ENCODE measurements at regions not wholly inside any gene's neighbourhood (a gene's known extent, or its start where the extent isn't known, plus 50 kb on each side); places are given as distances from the start of the nearest gene placed in this dataset.

GRCh38 chr11:106495046-106495445, 417.6 kb downstream of the AASDHPPT start:
- DNase-seq (ENCODE audit: low spot score), result no peak
- H3K4me1 Mint-ChIP-seq (ENCODE audit: unreplicated experiment), result no peaks in the 10 kb centered on the region
- no peaks in the 10 kb centered on the region for H3K9me3 Mint-ChIP-seq (ENCODE audit: unreplicated experiment)
- no peaks in the 10 kb centered on the region for H3K27me3 Mint-ChIP-seq (ENCODE audit: unreplicated experiment)
- no peaks in the 10 kb centered on the region for H3K36me3 Mint-ChIP-seq (ENCODE audit: low read depth, unreplicated experiment)
- no peak for TF ChIP-seq CTCF (IDR thresholded peaks at IDR 0.05; ENCODE audit: unreplicated experiment)
- H3K4me3 Mint-ChIP-seq (ENCODE audit: unreplicated experiment), result no peak overlapping the region
- no peak overlapping the region for H3K27ac Mint-ChIP-seq (ENCODE audit: unreplicated experiment)

GRCh38 chr11:106496677-106497076, 419.2 kb downstream of the AASDHPPT start:
- Mint-ChIP-seq H3K27me3 (ENCODE audit: unreplicated experiment) (no peaks in the 10 kb centered on the region), H3K4me3 (ENCODE audit: unreplicated experiment) (no peak overlapping the region), H3K9me3 (ENCODE audit: unreplicated experiment) (no peaks in the 10 kb centered on the region), H3K4me1 (ENCODE audit: unreplicated experiment) (no peaks in the 10 kb centered on the region), H3K27ac (ENCODE audit: unreplicated experiment) (no peak overlapping the region), H3K36me3 (ENCODE audit: low read depth, unreplicated experiment) (no peaks in the 10 kb centered on the region)
- DNase-seq (ENCODE audit: low spot score), result no peak
- no peak for TF ChIP-seq CTCF (IDR thresholded peaks at IDR 0.05; ENCODE audit: unreplicated experiment)

GRCh38 chr11:106497321-106497720, 419.9 kb downstream of the AASDHPPT start:
- Mint-ChIP-seq H3K36me3 (ENCODE audit: low read depth, unreplicated experiment) (no peaks in the 10 kb centered on the region), H3K27ac (ENCODE audit: unreplicated experiment) (no peak overlapping the region), H3K4me1 (ENCODE audit: unreplicated experiment) (no peaks in the 10 kb centered on the region), H3K4me3 (ENCODE audit: unreplicated experiment) (no peak overlapping the region), H3K9me3 (ENCODE audit: unreplicated experiment) (no peaks in the 10 kb centered on the region), H3K27me3 (ENCODE audit: unreplicated experiment) (no peaks in the 10 kb centered on the region)
- DNase-seq (ENCODE audit: low spot score), result no peak
- TF ChIP-seq CTCF (IDR thresholded peaks at IDR 0.05; ENCODE audit: unreplicated experiment), result no peak

- Mint-ChIP-seq H3K27ac (ENCODE audit: unreplicated experiment) (no peak overlapping the region), H3K27me3 (ENCODE audit: unreplicated experiment) (no peaks in the 10 kb centered on the region), H3K9me3 (ENCODE audit: unreplicated experiment) (no peaks in the 10 kb centered on the region), H3K4me3 (ENCODE audit: unreplicated experiment) (no peak overlapping the region), H3K36me3 (ENCODE audit: low read depth, unreplicated experiment) (no peaks in the 10 kb centered on the region), H3K4me1 (ENCODE audit: unreplicated experiment) (no peaks in the 10 kb centered on the region)
- no peak for DNase-seq (ENCODE audit: low spot score)
- TF ChIP-seq CTCF (IDR thresholded peaks at IDR 0.05; ENCODE audit: unreplicated experiment), result no peak
Observed at GRCh38 chr11:106497822-106498221, 420.4 kb downstream of the AASDHPPT start.

- H3K9me3 Mint-ChIP-seq (ENCODE audit: unreplicated experiment), result no peaks in the 10 kb centered on the region
- H3K4me1 Mint-ChIP-seq (ENCODE audit: unreplicated experiment), result no peaks in the 10 kb centered on the region
Observed at GRCh38 chr11:106503901-106504300, 426.4 kb downstream of the AASDHPPT start.

More at GRCh38 chr11:106503901-106504300, 426.4 kb downstream of the AASDHPPT start:
- Mint-ChIP-seq H3K36me3 (ENCODE audit: low read depth, unreplicated experiment) (no peaks in the 10 kb centered on the region), H3K27me3 (ENCODE audit: unreplicated experiment) (peaks cover 2% of the 10 kb centered on the region), H3K4me3 (ENCODE audit: unreplicated experiment) (no peak overlapping the region), H3K27ac (ENCODE audit: unreplicated experiment) (no peak overlapping the region)
- TF ChIP-seq CTCF (IDR thresholded peaks at IDR 0.05; ENCODE audit: unreplicated experiment), result no peak
- DNase-seq (ENCODE audit: low spot score), result no peak

Measured in endothelial cell (in vitro differentiated cells).